ENCODE measurements at regions not wholly inside any gene's neighbourhood (a gene's known extent, or its start where the extent isn't known, plus 50 kb on each side); places are given as distances from the start of the nearest gene placed in this dataset.

DNA sequence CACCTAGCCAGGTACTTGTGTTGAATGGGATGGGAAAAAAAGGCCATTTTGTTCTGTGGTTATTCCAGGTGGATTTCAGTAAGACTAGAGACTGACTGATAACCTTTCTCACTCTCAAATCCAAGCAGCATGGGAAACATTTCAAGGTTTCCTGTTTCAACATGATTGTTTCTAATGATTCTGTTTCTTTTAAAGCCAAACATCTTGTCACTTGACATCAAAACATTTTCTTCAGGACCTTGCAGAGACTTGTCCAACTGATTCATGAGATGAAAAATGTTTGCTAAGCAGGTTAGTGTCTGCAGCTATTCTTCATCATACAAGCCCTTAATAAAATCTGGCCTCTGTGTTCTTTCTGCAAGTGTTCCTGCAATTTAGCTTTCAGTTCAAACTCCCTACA is 456.5 kb upstream of the CWC22 start:
- DNase-seq (ENCODE audit: low read depth) = no peak
- TF ChIP-seq, protein P1, sequence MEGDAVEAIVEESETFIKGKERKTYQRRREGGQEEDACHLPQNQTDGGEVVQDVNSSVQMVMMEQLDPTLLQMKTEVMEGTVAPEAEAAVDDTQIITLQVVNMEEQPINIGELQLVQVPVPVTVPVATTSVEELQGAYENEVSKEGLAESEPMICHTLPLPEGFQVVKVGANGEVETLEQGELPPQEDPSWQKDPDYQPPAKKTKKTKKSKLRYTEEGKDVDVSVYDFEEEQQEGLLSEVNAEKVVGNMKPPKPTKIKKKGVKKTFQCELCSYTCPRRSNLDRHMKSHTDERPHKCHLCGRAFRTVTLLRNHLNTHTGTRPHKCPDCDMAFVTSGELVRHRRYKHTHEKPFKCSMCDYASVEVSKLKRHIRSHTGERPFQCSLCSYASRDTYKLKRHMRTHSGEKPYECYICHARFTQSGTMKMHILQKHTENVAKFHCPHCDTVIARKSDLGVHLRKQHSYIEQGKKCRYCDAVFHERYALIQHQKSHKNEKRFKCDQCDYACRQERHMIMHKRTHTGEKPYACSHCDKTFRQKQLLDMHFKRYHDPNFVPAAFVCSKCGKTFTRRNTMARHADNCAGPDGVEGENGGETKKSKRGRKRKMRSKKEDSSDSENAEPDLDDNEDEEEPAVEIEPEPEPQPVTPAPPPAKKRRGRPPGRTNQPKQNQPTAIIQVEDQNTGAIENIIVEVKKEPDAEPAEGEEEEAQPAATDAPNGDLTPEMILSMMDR (IDR thresholded peaks at IDR 0.05; ENCODE audit: insufficient read depth, low read length) = no peak
- no peak overlapping the region for H3K4me3 ChIP-seq (ENCODE audit: low read depth, low read length)

DNA sequence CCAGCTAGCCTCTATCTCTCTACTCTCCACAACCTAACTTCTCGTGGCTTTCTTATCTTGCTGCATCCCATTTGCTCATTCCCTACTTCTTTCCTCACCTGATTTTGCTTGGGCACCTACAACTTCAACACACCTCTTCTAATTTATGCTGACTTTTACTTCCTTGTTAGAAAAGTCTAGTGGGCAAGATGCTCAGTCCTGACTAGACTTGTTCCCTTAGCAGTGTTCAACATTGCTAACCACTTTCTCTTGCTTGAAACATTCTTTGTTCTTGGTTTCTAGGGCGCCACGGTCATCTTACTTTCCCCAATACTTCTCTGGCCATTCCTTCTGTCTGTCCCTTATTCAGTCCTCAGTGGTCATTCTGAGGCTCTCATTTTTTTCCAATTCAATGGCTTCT is 454.7 kb upstream of the CWC22 start:
- TF ChIP-seq, protein P1 (IDR thresholded peaks at IDR 0.05; ENCODE audit: insufficient read depth, low read length) = no peak
- DNase-seq (ENCODE audit: low read depth) = no peak
- no peak overlapping the region for H3K4me3 ChIP-seq (ENCODE audit: low read depth, low read length)

DNA sequence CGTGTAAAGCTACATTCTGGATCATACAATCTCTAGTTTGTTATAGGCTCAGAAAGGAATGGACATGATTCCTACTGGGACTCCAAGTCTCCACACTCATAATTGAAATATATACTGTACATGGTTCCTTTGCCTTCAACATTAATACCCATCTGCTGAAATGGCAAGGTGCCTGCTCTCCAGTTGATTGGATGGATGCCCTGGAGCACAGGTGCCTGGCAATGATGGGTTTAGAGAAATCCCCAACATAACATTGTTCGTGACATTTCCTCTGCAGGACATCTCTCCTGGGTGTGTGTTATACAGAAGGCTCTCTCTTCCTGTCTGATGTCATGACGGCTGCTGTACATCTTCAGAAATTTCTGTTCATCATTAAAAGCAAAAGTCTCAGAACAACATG is 449.7 kb upstream of the CWC22 start:
- DNase-seq (ENCODE audit: low read depth) = no peak
- no peak overlapping the region for H3K4me3 ChIP-seq (ENCODE audit: low read depth, low read length)
- TF ChIP-seq, protein P1 (IDR thresholded peaks at IDR 0.05; ENCODE audit: insufficient read depth, low read length) = no peak

DNA sequence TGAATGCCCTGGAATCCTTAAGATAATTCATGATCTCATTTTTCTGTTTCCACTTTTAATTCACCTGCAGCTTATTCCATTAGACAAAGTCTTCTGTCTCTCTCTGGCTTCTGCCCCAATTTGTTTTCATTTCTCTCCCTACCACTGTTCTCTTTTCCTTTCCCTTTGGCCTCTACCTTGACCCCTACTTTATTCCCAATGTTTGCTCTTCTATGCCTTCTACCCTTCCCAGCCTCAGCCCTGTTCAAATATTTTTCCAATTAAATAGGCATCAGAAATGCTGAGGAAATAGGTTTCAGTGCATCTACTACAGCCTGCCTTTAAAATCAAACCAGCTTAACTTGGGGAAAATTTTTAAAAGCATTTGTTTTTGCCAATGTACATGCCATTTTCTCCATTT is 443.7 kb upstream of the CWC22 start:
- no peak overlapping the region for H3K4me3 ChIP-seq (ENCODE audit: low read depth, low read length)
- TF ChIP-seq, protein P1 (IDR thresholded peaks at IDR 0.05; ENCODE audit: insufficient read depth, low read length) = no peak
- no peak for DNase-seq (ENCODE audit: low read depth)

DNA sequence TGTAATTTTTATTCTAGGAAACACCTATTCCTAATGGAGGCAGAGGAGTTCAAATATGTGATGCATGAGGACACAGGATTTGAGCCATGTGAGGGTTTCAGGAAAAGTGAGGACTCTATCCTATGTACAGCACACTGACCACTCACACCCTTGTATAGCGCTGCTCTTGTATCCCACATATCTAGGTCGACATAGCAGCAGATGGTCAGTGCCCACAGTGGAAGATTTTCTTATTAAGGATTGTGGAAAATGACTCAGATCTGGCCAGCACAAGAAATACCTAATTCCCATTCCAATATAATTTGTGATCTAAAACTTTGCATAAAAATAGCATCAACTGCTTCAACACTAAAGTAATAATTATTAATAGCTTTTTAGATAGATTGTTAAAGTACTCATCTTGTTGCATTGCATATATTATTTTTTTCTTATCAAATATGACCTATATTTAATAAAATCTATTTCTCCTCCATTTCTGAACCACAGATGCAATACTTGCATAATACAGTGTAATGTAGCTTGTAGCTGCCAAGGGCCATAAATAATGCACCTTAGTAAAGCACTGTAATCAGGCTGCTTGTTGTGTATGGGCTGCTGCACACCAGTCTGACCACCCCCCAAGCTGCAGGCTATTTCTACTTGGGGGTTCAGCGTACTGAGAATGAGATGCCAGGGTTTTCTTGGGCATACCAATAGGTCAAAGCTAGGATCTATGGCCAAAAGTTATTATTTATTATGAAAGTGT is 442.2 kb upstream of the CWC22 start:
- TF ChIP-seq, protein P1 (IDR thresholded peaks at IDR 0.05; ENCODE audit: insufficient read depth, low read length) = no peak
- no peak overlapping the region for H3K4me3 ChIP-seq (ENCODE audit: low read depth, low read length)
- peak; percentile 35 for DNase-seq (ENCODE audit: low read depth)

DNA sequence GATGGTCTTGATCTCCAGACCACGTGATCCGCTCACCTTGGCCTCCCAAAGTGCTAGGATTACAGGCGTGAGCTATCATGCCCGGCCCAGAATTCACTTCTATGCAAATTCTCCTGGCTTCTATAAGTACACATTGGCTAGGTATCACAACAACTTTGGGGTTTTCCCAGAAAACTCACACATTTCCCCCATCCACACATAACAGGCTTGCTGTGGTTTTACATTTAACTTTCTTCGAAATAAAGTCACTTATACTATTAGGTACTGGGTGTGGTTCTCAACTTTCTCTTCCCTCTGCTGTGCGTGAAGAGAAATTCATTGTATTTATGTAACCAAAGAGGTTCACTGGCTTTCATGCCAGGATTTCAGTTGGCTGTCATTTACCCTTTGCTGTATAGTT is 439.4 kb upstream of the CWC22 start:
- H3K4me3 ChIP-seq (ENCODE audit: low read depth, low read length) = no peak overlapping the region
- DNase-seq (ENCODE audit: low read depth) = no peak
- TF ChIP-seq, protein P1 (IDR thresholded peaks at IDR 0.05; ENCODE audit: insufficient read depth, low read length) = no peak

DNA sequence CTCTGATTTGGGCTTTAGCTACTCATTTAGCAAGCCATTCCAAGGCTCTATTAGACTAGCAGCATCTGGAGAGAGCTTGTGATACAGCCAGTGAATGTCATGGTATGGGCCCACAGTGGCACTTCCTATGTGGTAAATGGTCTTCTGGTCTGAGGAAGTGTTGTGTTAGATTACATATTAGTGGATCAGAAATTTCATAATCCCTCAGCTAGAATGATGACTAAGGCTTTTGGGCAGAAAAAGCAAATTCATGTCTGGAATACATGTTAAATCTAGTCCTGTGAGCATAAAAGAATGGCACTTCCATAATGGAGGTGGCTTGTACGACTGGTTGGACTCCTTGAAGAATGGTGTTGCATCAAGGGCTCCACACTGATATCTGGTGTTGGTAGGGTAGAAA is 436.8 kb upstream of the CWC22 start:
- H3K4me3 ChIP-seq (ENCODE audit: low read depth, low read length) = no peak overlapping the region
- peak; percentile 52 for DNase-seq (ENCODE audit: low read depth)
- TF ChIP-seq, protein P1 (IDR thresholded peaks at IDR 0.05; ENCODE audit: insufficient read depth, low read length) = no peak

Data from fibroblast of the aortic adventitia (primary cell).